GM23338 (cell line): ENCODE measurements at regions not wholly inside any gene's neighbourhood (a gene's known extent, or its start where the extent isn't known, plus 50 kb on each side); places are given as distances from the start of the nearest gene placed in this dataset.

Experiments used
- ATAC-seq: fragments of 200-7000 bp; cut with Tn5 transposase; 3 replicates; pipeline ENCODE4 v1.9.1; 2020
- DNase-seq: peaks from one replicate; pipeline ENCODE4 v3.0.0-alpha.2; 2015; ENCODE audit warnings: low spot score
- H2AFZ ChIP-seq: fragments of 200-600 bp; sonication (generic); 2 replicates; pipeline ENCODE4 v1.8.0; 2016; ENCODE audit warnings: antibody characterized with exemption, mild to moderate bottlenecking, moderate library complexity
- H3F3A ChIP-seq: fragments of 200-600 bp; sonication (generic); replicated peaks from 2 replicates; pipeline ENCODE4 v1.8.0; 2017; ENCODE audit warnings: antibody characterized with exemption, mixed run types, low read depth
- H3K27ac ChIP-seq: fragments of 200-600 bp; sonication (generic); 2 replicates; pipeline ENCODE4 v1.6.1; 2016; ENCODE audit warnings: low read depth
- H3K27me3 ChIP-seq: fragments of 200-600 bp; sonication (generic); 2 replicates; pipeline ENCODE4 v1.8.0; 2016; ENCODE audit warnings: mild to moderate bottlenecking, mixed run types, moderate library complexity; ENCODE audit not compliant: insufficient read depth
- H3K36me3 ChIP-seq: fragments of 200-600 bp; sonication (generic); 2 replicates; pipeline ENCODE4 v1.8.0; 2016; ENCODE audit warnings: mild to moderate bottlenecking; ENCODE audit not compliant: insufficient read depth
- H3K4me1 ChIP-seq: fragments of 200-600 bp; sonication (generic); 2 replicates; pipeline ENCODE4 v1.8.0; 2016; ENCODE audit warnings: mild to moderate bottlenecking, moderate library complexity; ENCODE audit not compliant: insufficient read depth
- H3K4me2 ChIP-seq: fragments of 200-600 bp; sonication (generic); 2 replicates; pipeline ENCODE4 v1.7.1; 2017; ENCODE audit warnings: mixed run types
- H3K4me3 ChIP-seq: fragments of 200-600 bp; sonication (generic); 2 replicates; pipeline ENCODE4 v1.6.1; 2016; ENCODE audit warnings: mixed run types
- H3K79me2 ChIP-seq: fragments of 200-600 bp; sonication (generic); replicated peaks from 2 replicates; pipeline ENCODE4 v1.8.0; 2017; ENCODE audit warnings: mild to moderate bottlenecking; ENCODE audit not compliant: insufficient read depth
- H3K9me2 ChIP-seq: fragments of 200-600 bp; sonication (generic); 2 replicates; pipeline ENCODE4 v1.8.0; 2017; ENCODE audit not compliant: insufficient read depth
- H4K20me1 ChIP-seq: fragments of 200-600 bp; sonication (generic); replicated peaks from 2 replicates; pipeline ENCODE4 v1.8.0; 2017; ENCODE audit warnings: mild to moderate bottlenecking; ENCODE audit not compliant: insufficient read depth
- H3K27ac Mint-ChIP-seq: 2 replicates; pipeline ENCODE4 v1.8.0; 2020; ENCODE audit warnings: inconsistent platforms, mild to moderate bottlenecking, moderate library complexity, mixed read lengths
- H3K27me3 Mint-ChIP-seq: 3 replicates; pipeline ENCODE4 v1.8.0; 2022; ENCODE audit warnings: low read depth, mild to moderate bottlenecking, moderate library complexity, mixed read lengths, inconsistent platforms; ENCODE audit not compliant: insufficient read depth, poor library complexity
- H3K36me3 Mint-ChIP-seq: 3 replicates; pipeline ENCODE4 v1.8.0; 2021; ENCODE audit warnings: low read depth, mild to moderate bottlenecking, inconsistent platforms, moderate library complexity, mixed read lengths
- H3K4me1 Mint-ChIP-seq: 3 replicates; pipeline ENCODE4 v1.8.0; 2020; ENCODE audit warnings: mild to moderate bottlenecking, inconsistent platforms, mixed read lengths
- H3K4me3 Mint-ChIP-seq: 3 replicates; pipeline ENCODE4 v1.8.0; 2021; ENCODE audit warnings: moderate library complexity, mild to moderate bottlenecking, inconsistent platforms, mixed read lengths
- H3K9me3 Mint-ChIP-seq: 3 replicates; pipeline ENCODE4 v1.8.0; 2020; ENCODE audit warnings: moderate library complexity, mild to moderate bottlenecking, inconsistent platforms, mixed read lengths
- CREB1 ChIP-seq: fragments of 250-450 bp; sonication (Bioruptor Pico); IDR thresholded peaks from 2 replicates; pipeline ENCODE4 v1.5.0; 2020; ENCODE audit warnings: low read depth, mild to moderate bottlenecking, moderate library complexity
- CTCF ChIP-seq, 2 experiments: fragments of 200-600 bp in 1 of 2; sonication (generic) in 1 of 2; conservative IDR thresholded peaks; 2 replicates each; pipeline versions ENCODE4 v1.5.1 to v1.6.1; 2016 to 2017; ENCODE audit warnings: antibody characterized with exemption in 2 of 2, low read depth in 2 of 2, mild to moderate bottlenecking in 2 of 2, moderate library complexity in 1 of 2
- ETS1 ChIP-seq: IDR thresholded peaks from 2 replicates; pipeline ENCODE4 v1.6.1; 2016; ENCODE audit warnings: antibody characterized with exemption
- EZH2 ChIP-seq: fragments of 200-600 bp; sonication (generic); IDR thresholded peaks from one replicate; pipeline ENCODE4 v1.8.0; 2017; ENCODE audit warnings: antibody characterized with exemption, mild to moderate bottlenecking, low read depth; ENCODE audit not compliant: unreplicated experiment
- EZH2phosphoT487 ChIP-seq: fragments of 200-600 bp; sonication (generic); IDR thresholded peaks from one replicate; pipeline ENCODE4 v1.8.1; 2018; ENCODE audit warnings: antibody characterized with exemption; ENCODE audit not compliant: unreplicated experiment
- JUNB ChIP-seq: IDR thresholded peaks from one replicate; pipeline ENCODE4 v1.6.1; 2016; ENCODE audit warnings: antibody characterized with exemption; ENCODE audit not compliant: unreplicated experiment
- NANOG ChIP-seq: IDR thresholded peaks from 2 replicates; pipeline ENCODE4 v1.6.1; 2016; ENCODE audit warnings: antibody characterized with exemption, borderline replicate concordance
- POLR2AphosphoS5 ChIP-seq: IDR thresholded peaks from 2 replicates; pipeline ENCODE4 v1.6.1; 2016; ENCODE audit warnings: antibody characterized with exemption, low read depth
- REST ChIP-seq: IDR thresholded peaks from one replicate; pipeline ENCODE4 v1.6.1; 2018; ENCODE audit warnings: antibody characterized with exemption; ENCODE audit not compliant: unreplicated experiment
- STAT1 ChIP-seq: IDR thresholded peaks from one replicate; pipeline ENCODE4 v1.6.1; 2016; ENCODE audit warnings: antibody characterized with exemption; ENCODE audit not compliant: unreplicated experiment
- ZNF114 ChIP-seq: fragments of 250-450 bp; sonication (Bioruptor Pico); IDR thresholded peaks from 2 replicates; pipeline ENCODE4 v1.5.0; 2020; ENCODE audit warnings: mild to moderate bottlenecking, moderate library complexity
- ZNF331 ChIP-seq: fragments of 250-450 bp; sonication (Bioruptor Pico); IDR thresholded peaks from 2 replicates; pipeline ENCODE4 v1.5.0; 2020; ENCODE audit warnings: low read depth, mild to moderate bottlenecking, moderate library complexity
- ZNF462 ChIP-seq: fragments of 250-450 bp; sonication (Bioruptor Pico); IDR thresholded peaks from 2 replicates; pipeline ENCODE4 v1.5.0; 2020; ENCODE audit warnings: mild to moderate bottlenecking, moderate library complexity

GRCh38 chr3:40780291-40780924 lies 255.6 kb downstream of the ZNF621 start (continued):
- TF ChIP-seq ZNF462 (CRISPR knock-in tag), result no peak

- H3F3A ChIP-seq, result no peaks in the 10 kb centered on the region
- no peaks in the 10 kb centered on the region for H3K27me3 ChIP-seq
- peaks cover 16% of the 10 kb centered on the region for H3K9me2 ChIP-seq
- ATAC-seq, result peak; percentile 37
- DNase-seq, result no peak
- Mint-ChIP-seq H3K4me3 (no peak overlapping the region), H3K4me1 (peaks cover 4% of the 10 kb centered on the region), H3K36me3 (no peaks in the 10 kb centered on the region), H3K9me3 (no peaks in the 10 kb centered on the region; the same call in 2 of the 3 replicates), H3K27me3 (no peaks in the 10 kb centered on the region), H3K27ac (no peak overlapping the region)
- no peaks in the 10 kb centered on the region for H3K36me3 ChIP-seq
- no peaks in the 10 kb centered on the region for H3K79me2 ChIP-seq
- no peaks in the 10 kb centered on the region for H4K20me1 ChIP-seq
- peaks cover 7% of the 10 kb centered on the region; the same call in 1 of the 2 replicates for H3K4me1 ChIP-seq
- no peak overlapping the region for H3K27ac ChIP-seq
- no peak overlapping the region for H3K4me3 ChIP-seq
- no peak overlapping the region for H3K4me2 ChIP-seq
- H2AFZ ChIP-seq, result peak overlapping the region; percentile 90
- TF ChIP-seq CTCF (conservative IDR thresholded peaks at IDR 0.05; ENCODE audit: low read depth in 2 of 2), result no peak
- TF ChIP-seq ZNF114, result no peak
- no peak for TF ChIP-seq REST
- no peak for TF ChIP-seq STAT1
- no peak for TF ChIP-seq ZNF331 (CRISPR knock-in tag)
- TF ChIP-seq POLR2AphosphoS5, result no peak
- TF ChIP-seq JUNB, result no peak
- TF ChIP-seq CREB1, result no peak
- no peak for TF ChIP-seq EZH2
- TF ChIP-seq EZH2phosphoT487, result no peak
- TF ChIP-seq ETS1, result no peak
- TF ChIP-seq NANOG, result no peak
These were observed 256.2 kb downstream of the ZNF621 start for GRCh38 chr3:40780925-40781406.
